Coronary artery (tissue), 2 donors: ENCODE measurements at regions not wholly inside any gene's neighbourhood (a gene's known extent, or its start where the extent isn't known, plus 50 kb on each side); places are given as distances from the start of the nearest gene placed in this dataset.

Source experiments
- DNase-seq: peaks from one replicate; pipeline ENCODE4 v3.0.0-alpha.2; 2017; ENCODE audit warnings: low spot score
- H3K27ac ChIP-seq, 2 donors: fragments of 200-600 bp; sonication (generic); one replicate each; pipeline ENCODE4 v1.5.1; 2016 to 2019
- H3K4me3 ChIP-seq: fragments of 200-600 bp; sonication (generic); 2 replicates; pipeline ENCODE4 v1.5.1; 2016; ENCODE audit warnings: mild to moderate bottlenecking, moderate library complexity
- TF ChIP-seq, protein P1 (sequence below): fragments of 200-600 bp; sonication (generic); IDR thresholded peaks from one replicate; pipeline ENCODE4 v1.5.1; 2019; ENCODE audit warnings: antibody characterized with exemption

DNA sequence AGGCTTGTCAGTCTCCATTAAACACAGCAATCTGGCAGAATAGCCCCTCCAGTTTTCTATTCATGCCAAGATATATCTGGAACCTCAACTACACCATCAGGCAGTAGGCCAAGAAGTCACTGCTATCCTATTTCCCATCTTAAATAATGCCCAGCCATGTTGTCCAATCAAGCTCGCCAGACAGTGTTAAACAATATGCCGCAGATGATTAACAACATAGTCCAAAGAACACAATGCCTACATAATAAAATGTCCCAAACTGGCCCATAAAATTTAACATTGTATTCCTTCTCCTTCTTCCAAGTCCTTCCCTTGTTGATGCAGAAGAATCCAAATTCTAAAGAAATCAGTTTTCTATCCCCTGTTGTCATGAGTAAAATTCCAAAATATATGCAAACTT lies 427.4 kb upstream of the PPP2R3A start:
- Histone ChIP-seq H3K27ac (no peak overlapping the region), H3K4me3 (no peak overlapping the region)
- no peak for DNase-seq
- TF ChIP-seq, protein P1, sequence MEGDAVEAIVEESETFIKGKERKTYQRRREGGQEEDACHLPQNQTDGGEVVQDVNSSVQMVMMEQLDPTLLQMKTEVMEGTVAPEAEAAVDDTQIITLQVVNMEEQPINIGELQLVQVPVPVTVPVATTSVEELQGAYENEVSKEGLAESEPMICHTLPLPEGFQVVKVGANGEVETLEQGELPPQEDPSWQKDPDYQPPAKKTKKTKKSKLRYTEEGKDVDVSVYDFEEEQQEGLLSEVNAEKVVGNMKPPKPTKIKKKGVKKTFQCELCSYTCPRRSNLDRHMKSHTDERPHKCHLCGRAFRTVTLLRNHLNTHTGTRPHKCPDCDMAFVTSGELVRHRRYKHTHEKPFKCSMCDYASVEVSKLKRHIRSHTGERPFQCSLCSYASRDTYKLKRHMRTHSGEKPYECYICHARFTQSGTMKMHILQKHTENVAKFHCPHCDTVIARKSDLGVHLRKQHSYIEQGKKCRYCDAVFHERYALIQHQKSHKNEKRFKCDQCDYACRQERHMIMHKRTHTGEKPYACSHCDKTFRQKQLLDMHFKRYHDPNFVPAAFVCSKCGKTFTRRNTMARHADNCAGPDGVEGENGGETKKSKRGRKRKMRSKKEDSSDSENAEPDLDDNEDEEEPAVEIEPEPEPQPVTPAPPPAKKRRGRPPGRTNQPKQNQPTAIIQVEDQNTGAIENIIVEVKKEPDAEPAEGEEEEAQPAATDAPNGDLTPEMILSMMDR, result no peak

DNA sequence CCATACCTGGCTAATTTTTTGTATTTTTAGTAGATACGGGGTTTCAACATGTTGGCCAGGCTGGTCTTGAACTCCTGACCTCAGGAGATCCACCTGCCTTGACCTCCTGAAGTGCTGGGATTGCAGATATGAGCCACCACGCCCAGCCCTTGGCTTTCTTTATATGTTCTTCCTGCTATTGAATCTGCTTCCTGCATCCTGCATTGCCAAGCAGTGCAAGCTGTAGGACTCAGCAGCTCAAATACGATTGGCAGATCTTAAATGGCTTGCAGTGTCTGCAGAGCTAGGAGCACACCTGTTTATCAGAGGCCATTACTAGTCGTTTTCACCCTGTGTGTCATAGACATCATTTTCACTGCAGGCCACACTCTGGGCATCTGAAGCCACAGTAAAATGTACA lies 426.2 kb upstream of the PPP2R3A start:
- no peak overlapping the region for H3K27ac ChIP-seq
- no peak overlapping the region for H3K4me3 ChIP-seq
- TF ChIP-seq, protein P1, result no peak
- DNase-seq, result no peak

DNA sequence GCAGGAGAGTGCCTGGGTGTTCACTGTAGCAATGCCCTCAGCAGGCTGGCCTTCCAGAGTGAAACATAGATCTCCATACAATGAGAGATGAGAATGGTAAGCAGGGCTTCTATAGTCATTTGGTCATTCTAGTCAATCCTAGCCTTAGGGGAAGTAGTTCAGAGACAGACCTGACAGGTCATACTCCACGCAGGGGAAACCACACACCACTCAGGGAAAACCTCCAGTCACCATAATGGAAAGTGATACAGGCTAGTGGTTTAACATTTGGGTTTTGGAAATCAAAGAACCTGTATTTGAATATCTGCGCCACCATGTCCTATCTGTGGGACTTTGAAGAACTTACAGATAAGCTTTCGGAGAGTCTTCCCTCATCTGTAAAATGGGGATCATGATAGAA lies 425.7 kb upstream of the PPP2R3A start:
- Histone ChIP-seq H3K4me3 (no peak overlapping the region), H3K27ac (no peak overlapping the region)
- DNase-seq, result no peak
- TF ChIP-seq, protein P1, result no peak

DNA sequence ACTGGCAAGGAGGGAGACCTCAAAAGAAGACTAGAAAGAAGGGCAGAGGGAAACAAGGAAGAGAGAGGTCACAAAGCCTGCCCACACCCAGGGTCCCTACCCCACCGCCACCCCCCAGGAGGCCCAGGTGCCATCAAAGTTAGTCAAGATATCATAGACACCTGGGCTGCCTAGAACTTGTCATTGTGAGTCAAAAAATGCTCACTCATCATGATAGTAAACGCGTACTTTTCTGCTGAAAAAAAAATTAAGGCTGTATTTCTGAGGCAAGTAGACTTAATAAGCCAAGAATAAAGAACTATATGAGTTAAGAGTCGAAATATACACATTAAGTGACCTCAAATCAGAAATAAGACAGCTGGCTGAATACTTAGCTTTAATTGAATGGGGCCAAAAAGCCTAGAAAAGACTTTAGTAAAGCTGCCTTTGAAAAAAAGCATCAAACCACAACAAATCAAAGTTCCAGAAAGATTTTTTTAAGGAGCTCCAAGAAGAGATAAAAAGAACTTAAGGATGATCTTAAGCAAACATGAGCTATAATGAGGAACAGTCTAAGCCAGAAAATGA lies 415.5 kb upstream of the PPP2R3A start:
- no peak overlapping the region for H3K4me3 ChIP-seq
- H3K27ac ChIP-seq, result no peak overlapping the region
- no peak for DNase-seq
- TF ChIP-seq, protein P1, result no peak

DNA sequence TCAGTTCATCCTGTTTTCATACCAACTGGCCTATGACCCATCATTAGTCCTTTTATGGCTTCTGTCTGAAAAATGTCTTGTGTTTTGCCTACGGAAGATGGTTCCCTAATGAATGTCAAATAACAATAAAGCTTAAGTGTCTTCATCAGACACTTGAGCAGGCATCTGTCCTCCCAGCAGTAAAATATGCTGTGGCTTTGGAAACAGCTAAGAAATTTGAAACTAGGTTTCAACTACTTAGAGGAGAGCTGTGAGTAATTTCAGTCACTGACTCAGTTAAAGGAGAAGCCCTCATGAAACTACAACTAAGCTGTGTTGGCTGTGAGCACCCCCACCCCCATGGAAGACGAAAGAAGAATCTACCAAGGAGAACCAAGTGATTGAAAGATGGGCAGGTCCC lies 409.4 kb upstream of the PPP2R3A start:
- TF ChIP-seq, protein P1, result no peak
- no peak for DNase-seq
- no peak overlapping the region for H3K27ac ChIP-seq
- no peak overlapping the region for H3K4me3 ChIP-seq

DNA sequence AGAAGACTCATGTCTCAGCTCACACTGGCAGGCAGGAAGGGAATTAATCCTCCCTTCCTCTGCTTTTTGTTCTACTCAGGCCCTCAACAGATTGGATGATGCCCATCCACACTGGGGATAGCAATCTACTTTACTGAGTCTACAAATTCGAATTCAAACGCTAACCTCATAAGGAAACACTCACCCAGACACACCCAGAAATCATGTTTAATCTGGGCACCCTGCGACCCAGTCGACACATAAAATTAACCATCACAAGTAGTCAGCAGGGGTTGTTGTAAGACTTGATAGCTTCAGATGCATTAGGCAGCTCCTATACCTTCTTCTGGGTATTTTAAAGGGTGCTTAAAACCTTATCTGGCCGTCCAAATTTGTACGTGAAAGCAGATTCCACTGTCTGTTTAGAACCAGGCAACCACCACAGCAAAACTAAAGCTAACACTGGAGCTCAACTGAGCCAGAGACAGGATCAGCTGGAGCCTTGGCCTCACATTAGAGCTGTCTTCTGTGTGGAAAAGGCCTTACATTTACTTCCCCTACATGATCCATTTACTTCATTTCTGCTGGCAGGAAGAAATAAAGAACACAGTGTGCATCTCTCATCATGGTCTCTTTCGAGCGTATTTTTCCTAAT lies 407.3 kb upstream of the PPP2R3A start:
- TF ChIP-seq, protein P1, result no peak
- no peak overlapping the region for H3K27ac ChIP-seq
- H3K4me3 ChIP-seq, result no peak overlapping the region
- DNase-seq, result no peak

DNA sequence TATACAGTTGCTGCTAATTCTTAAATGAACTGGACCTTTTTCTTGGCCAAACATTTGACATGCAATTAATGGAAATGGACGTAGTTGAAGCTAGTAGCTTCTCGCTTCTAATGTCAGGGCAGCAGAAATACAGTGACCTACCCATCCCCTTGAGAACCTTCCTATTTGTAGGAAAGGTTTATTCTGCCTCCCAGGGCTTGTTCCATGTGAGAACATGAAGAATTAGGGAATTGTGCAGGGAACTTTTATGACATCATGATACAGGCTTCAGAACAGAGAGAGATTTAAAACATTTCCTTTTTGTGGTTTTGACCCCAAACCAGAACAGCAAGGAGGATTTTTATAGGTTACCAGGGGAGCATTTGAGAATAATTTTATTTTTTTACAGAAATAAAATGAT lies 406.6 kb upstream of the PPP2R3A start:
- no peak overlapping the region for H3K4me3 ChIP-seq
- TF ChIP-seq, protein P1, result no peak
- DNase-seq, result no peak
- H3K27ac ChIP-seq, result no peak overlapping the region
